Small intestine (tissue), 7 donors: ENCODE measurements at regions not wholly inside any gene's neighbourhood (a gene's known extent, or its start where the extent isn't known, plus 50 kb on each side); places are given as distances from the start of the nearest gene placed in this dataset.

Experiments used
- DNase-seq, 2 donors: peaks; one replicate each; pipeline versions ENCODE4 v3.0.0 to v3.0.0-alpha.2; 2013
- FAIRE-seq: peaks from 2 replicates; lab custom pipeline; 2012; peaks lifted over from hg19 to GRCh38; lab: Jason Lieb, UNC
- H3K27ac ChIP-seq, 3 donors: one replicate each; pipeline ENCODE4 v1.5.1; 2013; ENCODE audit warnings: low read length in 2 of 3, mild to moderate bottlenecking in 2 of 3, control low read depth in 1 of 3, inconsistent platforms in 1 of 3, low read depth in 1 of 3, moderate library complexity in 1 of 3
- H3K27me3 ChIP-seq, 3 donors: one replicate each; pipeline ENCODE4 v1.6.1; 2013; ENCODE audit warnings: low read length in 3 of 3, inconsistent platforms in 1 of 3; ENCODE audit not compliant: control insufficient read depth in 3 of 3, insufficient read depth in 3 of 3
- H3K36me3 ChIP-seq, 3 donors: one replicate each; pipeline ENCODE4 v1.6.1; 2013; ENCODE audit warnings: low read length in 3 of 3, inconsistent platforms in 1 of 3, low read depth in 1 of 3, mild to moderate bottlenecking in 1 of 3, moderate library complexity in 1 of 3; ENCODE audit not compliant: control insufficient read depth in 3 of 3, insufficient read depth in 2 of 3
- H3K4me1 ChIP-seq, 3 donors: one replicate each; pipeline ENCODE4 v1.6.1; 2013; ENCODE audit warnings: low read length in 2 of 3, inconsistent platforms in 1 of 3, low read depth in 1 of 3, mild to moderate bottlenecking in 1 of 3, moderate library complexity in 1 of 3; ENCODE audit not compliant: control insufficient read depth in 3 of 3, insufficient read depth in 2 of 3
- H3K4me3 ChIP-seq, 3 donors: one replicate each; pipeline ENCODE4 v1.5.1; 2013; ENCODE audit warnings: low read length in 3 of 3, control low read depth in 1 of 3, inconsistent platforms in 1 of 3, low read depth in 1 of 3, mild to moderate bottlenecking in 1 of 3, moderate library complexity in 1 of 3
- H3K9me3 ChIP-seq, 2 donors: one replicate each; pipeline ENCODE4 v1.6.1; 2013; ENCODE audit warnings: low read depth in 1 of 2, low read length in 1 of 2; ENCODE audit not compliant: control insufficient read depth in 2 of 2, insufficient read depth in 1 of 2
- WGBS, 3 donors: extraction: QIAGEN DNeasy Blood & Tissue Kit; methylation state at CpG; one replicate each; pipeline ENCODE4 v1.1.7; 2013; 5-methylcytosine and 5-hydroxymethylcytosine counted together
- donor health status: healthy with polysubstance abuse.
- donor health status: control.
- donor health status: control.
- donor health status: Bipolar disorder and iron deficiency.
- donor health status: healthy.

DNA sequence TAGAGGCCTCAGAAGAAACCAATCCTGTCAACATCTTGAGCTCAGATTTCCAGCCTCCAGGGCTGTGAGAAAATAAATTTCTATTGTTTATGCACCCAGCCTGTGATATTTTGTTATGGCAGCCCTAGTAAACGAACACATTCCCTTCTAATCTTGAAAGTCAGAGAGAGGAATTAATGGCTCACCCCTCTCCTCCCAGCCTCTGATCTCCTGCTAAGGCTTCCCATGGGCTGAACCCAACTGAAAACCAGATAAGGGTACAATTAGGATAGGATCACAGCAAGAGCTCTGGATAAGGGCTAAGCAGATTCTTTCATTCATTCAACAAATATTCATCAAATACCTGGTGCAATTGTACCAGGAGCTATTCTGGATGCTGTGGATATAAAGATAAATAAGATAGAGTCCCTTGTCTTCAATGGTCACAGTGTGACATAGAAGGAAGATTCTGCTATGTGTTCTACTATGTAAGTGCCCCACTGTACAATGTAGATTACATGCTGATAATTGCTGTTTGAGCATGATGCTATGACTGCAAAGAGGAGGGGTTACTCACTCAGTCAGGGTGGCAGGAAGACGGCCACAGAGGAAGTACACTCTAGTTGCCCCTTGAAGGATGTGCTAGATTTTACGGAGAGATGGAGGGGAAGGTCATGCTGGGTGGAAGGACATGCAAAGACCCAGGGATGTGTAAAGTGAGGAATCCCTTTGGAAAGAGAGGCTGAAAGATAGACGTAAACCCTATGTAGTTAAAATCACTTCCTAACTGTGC lies 203.3 kb upstream of the JUN start:
- Histone ChIP-seq H3K36me3 (no peaks in the 10 kb centered on the region), H3K4me1 (peaks cover 0 to 15% (median 4%) of the 10 kb centered on the region in 3 donors), H3K4me3 (no peak overlapping the region), H3K27ac (no peak overlapping the region), H3K9me3 (no peaks in the 10 kb centered on the region), H3K27me3 (no peaks in the 10 kb centered on the region)
- no peak for FAIRE-seq
- no peak for DNase-seq
- WGBS, 3 donors = 61 to 79% (median 66%) methylated on average over 4 of the region's 4 CpGs

DNA sequence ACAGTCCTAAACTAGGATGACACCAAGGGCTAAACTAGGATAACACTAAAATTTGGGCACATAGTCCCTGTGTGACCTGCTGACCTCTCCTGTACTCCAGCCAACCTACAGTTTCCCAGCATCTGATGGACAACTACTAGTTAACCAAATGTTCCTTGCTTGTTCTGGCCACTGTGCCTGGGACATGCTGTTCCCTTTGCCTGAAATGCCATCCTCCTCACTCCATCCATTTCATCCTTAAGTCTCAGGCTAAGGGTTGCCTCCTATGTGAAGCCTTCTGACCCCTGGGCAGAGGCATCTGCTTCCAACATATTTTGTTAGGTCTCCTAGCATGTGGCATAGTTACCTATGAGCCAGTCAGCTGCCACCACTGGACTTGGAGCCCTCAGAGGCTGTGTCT lies 204.9 kb upstream of the JUN start:
- Histone ChIP-seq H3K9me3 (no peaks in the 10 kb centered on the region), H3K27ac (no peak overlapping the region), H3K4me3 (no peak overlapping the region), H3K27me3 (no peaks in the 10 kb centered on the region), H3K36me3 (no peaks in the 10 kb centered on the region), H3K4me1 (peaks cover 0 to under 1% (median 0%) of the 10 kb centered on the region in 3 donors)
- FAIRE-seq (no peak), DNase-seq (no peak)

DNA sequence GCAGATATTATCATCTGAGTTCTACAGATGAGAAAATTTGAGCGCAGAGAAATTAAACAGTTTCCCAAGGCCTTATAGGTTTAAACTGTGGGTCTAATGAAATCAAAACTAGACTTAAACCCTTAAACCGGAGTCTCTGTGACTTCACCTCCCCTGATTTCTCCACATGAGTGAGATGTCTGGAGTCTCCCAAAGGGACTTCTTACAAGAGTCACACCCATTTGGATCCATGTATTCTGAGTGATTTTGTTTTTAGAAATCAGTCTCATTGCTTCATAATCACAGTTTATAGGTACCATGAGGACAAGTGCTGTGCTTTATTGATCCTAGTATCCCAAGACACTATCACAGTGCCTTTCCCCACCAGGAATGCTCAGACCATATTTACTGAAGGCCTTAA lies 206.0 kb upstream of the JUN start:
- no peaks in the 10 kb centered on the region for H3K27me3 ChIP-seq
- H3K9me3 ChIP-seq = no peaks in the 10 kb centered on the region
- no peaks in the 10 kb centered on the region for H3K4me1 ChIP-seq
- FAIRE-seq (no peak), DNase-seq (no peak)
- H3K36me3 ChIP-seq = no peaks in the 10 kb centered on the region
- 94 to 100% (median 94%) methylated on average over 2 of the region's 2 CpGs for WGBS, 3 donors
- no peak overlapping the region for H3K4me3 ChIP-seq
- H3K27ac ChIP-seq = no peak overlapping the region

DNA sequence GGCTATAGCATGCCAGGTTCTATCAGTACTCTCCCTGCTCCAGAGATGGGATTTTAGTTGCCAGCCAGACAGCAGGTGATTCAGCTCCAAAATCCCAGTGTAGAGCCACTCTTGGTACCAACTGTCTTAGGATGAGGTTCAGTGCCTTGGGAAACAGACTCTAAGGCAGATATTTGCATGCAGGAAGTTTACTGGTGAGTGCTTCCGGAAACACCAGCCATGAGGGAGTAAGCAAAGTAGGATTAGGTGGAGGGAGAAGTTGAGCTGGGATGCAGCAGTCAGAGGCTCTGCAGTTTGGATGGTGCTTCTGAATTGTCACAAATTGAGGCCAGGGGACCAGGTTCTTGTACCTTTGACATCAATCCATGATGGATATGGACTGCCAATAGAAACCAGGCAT lies 207.5 kb upstream of the JUN start:
- Histone ChIP-seq H3K4me1 (no peaks in the 10 kb centered on the region), H3K27me3 (no peaks in the 10 kb centered on the region), H3K4me3 (no peak overlapping the region), H3K9me3 (no peaks in the 10 kb centered on the region), H3K27ac (no peak overlapping the region), H3K36me3 (no peaks in the 10 kb centered on the region)
- DNase-seq (no peak), FAIRE-seq (no peak)
- WGBS, 3 donors = 87 to 92% (median 89%) methylated on average over 1 of the region's 1 CpG

DNA sequence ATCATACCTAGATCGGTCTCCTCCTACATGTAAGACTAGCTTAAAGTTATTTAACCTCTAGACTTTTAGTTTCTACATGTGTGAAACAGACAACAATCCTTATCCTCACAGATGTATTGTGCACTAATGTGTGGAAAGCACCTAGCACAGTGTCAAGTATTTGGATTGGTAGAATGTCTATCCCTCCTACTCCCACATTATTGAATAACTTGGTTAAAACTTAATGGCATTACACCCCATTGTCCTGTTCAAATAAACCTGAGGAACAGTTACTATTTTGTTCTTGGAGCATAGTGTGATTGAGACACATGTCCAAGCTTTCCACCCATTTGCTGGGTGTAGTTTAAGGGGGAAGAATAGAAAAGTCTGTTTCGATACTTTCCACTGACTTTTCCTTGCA lies 208.8 kb upstream of the JUN start:
- DNase-seq (no peak), FAIRE-seq (no peak)
- no peak overlapping the region for H3K27ac ChIP-seq
- H3K4me3 ChIP-seq = no peak overlapping the region
- H3K36me3 ChIP-seq = no peaks in the 10 kb centered on the region
- 97 to 100% (median 99%) methylated on average over 2 of the region's 2 CpGs for WGBS, 3 donors
- H3K4me1 ChIP-seq = no peaks in the 10 kb centered on the region
- H3K27me3 ChIP-seq = no peaks in the 10 kb centered on the region
- H3K9me3 ChIP-seq = no peaks in the 10 kb centered on the region

DNA sequence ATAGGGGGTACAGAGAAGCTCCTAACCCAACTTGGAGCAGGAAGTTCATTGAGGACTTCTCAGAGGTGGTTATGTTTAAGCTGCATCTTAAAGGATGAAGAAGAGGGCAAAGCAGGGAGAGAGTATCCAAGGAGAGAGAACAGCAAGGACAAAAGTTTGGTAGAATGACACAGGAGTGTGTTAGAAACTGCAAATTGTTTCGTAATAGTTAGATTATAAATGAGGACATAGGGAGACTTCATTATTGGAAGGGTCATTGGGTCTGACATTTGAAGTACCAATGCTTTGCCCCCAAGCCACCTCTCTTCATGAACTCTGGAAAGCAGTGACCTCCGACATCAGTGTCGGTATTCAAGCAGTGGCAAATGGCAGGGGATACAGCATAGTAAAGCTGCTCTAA lies 209.6 kb upstream of the JUN start:
- DNase-seq = no peak

DNA sequence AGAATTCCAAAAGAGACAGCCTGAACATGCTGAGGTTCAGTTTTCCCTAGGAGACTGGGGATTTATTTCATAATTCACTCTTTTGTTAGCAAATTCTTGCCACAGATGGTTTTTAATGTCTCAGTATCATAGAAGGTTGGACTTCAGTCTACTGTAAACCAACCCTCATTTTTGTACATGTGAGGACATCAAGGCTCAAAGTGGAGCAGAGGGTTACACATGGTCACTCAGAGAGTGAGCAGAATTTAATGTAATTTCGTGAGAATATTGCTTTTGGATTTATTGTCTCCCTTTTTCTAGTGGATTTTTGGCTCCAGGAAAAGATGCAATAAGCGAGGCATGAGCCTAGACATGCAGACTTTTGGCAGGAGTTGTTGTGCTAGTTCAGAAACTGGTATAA lies 210.8 kb upstream of the JUN start:
- 77 to 92% (median 84%) methylated on average over 2 of the region's 2 CpGs for WGBS, 3 donors
- no peak for FAIRE-seq
- H3K9me3 ChIP-seq = no peaks in the 10 kb centered on the region
- H3K36me3 ChIP-seq = no peaks in the 10 kb centered on the region
- no peak overlapping the region for H3K4me3 ChIP-seq
- H3K27me3 ChIP-seq = no peaks in the 10 kb centered on the region
- no peak overlapping the region for H3K27ac ChIP-seq
- no peak for DNase-seq
- H3K4me1 ChIP-seq = no peaks in the 10 kb centered on the region

More for the DNA sequence above, 209.6 kb upstream of the JUN start:
- Histone ChIP-seq H3K27me3 (no peaks in the 10 kb centered on the region), H3K4me1 (no peaks in the 10 kb centered on the region), H3K27ac (no peak overlapping the region), H3K9me3 (no peaks in the 10 kb centered on the region), H3K4me3 (no peak overlapping the region), H3K36me3 (no peaks in the 10 kb centered on the region)
- WGBS, 3 donors = 97 to 100% (median 98%) methylated on average over 3 of the region's 3 CpGs
- FAIRE-seq = no peak

DNA sequence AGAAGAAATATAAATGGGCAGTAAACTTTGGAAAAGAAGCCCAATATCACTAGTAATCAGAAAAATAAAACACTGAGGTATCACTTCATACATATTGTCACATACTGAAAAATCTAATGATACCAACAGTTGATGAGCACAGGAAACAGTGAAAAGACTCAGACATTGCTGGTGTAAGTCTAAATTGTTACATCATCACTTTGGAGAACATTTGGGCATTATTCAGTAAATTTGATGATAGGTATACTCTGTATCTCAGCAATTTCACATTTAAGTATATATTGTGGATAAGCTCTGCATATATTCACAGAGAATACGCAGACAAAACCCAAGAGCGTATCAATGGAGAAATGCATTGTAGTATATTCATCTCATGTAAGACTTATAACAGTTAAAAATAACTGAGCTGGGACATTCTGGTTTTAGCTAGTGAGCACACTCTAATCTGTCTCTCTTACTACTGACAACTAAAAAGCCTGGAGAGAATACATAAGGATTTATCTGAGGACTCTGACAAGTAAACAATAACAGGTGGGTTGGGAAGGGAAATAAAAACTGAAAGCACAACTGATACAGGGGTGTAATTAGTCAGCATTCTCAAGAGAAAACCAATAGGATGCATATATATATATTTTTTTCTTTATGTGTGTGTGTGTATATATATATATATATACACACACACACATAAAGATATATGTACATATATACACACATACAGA lies 212.7 kb upstream of the JUN start:
- FAIRE-seq (no peak), DNase-seq (no peak)
- Histone ChIP-seq H3K36me3 (no peaks in the 10 kb centered on the region), H3K27ac (no peak overlapping the region), H3K9me3 (no peaks in the 10 kb centered on the region), H3K4me1 (no peaks in the 10 kb centered on the region), H3K27me3 (no peaks in the 10 kb centered on the region), H3K4me3 (no peak overlapping the region)
- WGBS, 3 donors = 96 to 98% (median 97%) methylated on average over 2 of the region's 2 CpGs
